Mucosa of descending colon (tissue), 3 donors: ENCODE measurements at regions not wholly inside any gene's neighbourhood (a gene's known extent, or its start where the extent isn't known, plus 50 kb on each side); places are given as distances from the start of the nearest gene placed in this dataset.
"Not testable (repeated sequence)": the region's sequence is repeated elsewhere in the genome, so short reads cannot be mapped to it uniquely, and the experiment has no call there.

Experiments used
- ATAC-seq: fragments of 200-7000 bp; cut with Tn5 transposase; one replicate; pipeline ENCODE4 v1.9.1; 2020; ENCODE audit warnings: mild to moderate bottlenecking, moderate library complexity
- DNase-seq, 3 donors: peaks; one replicate each; pipeline ENCODE4 v3.0.0-alpha.2; 2020
- H3K36me3 ChIP-seq: fragments of 200-600 bp; one replicate; pipeline ENCODE4 v1.8.0; 2021; ENCODE audit warnings: low read depth, mild to moderate bottlenecking
- H3K4me1 ChIP-seq: fragments of 200-600 bp; one replicate; pipeline ENCODE4 v1.8.0; 2021; ENCODE audit warnings: low read depth, mild to moderate bottlenecking
- H3K4me3 ChIP-seq: fragments of 200-600 bp; one replicate; pipeline ENCODE4 v1.8.0; 2021; ENCODE audit warnings: mild to moderate bottlenecking
- H3K9me3 ChIP-seq: fragments of 200-600 bp; one replicate; pipeline ENCODE4 v1.8.0; 2021; ENCODE audit warnings: mild to moderate bottlenecking
- intact Hi-C, 2 donors: fragments of 100-400 bp; cut with DNase I in 1 of 2; cut with micrococcal nuclease in 1 of 2; formaldehyde crosslinking; loops; one replicate each; pipeline versions ENCODE4 v1.11.0 to v1.11.1; 2022; cut with DNase I, micrococcal nuclease
- TF ChIP-seq, protein P1 (sequence below): fragments of 200-600 bp; IDR thresholded peaks from one replicate; pipeline ENCODE4 v1.8.0; 2022; ENCODE audit warnings: antibody characterized with exemption, mild to moderate bottlenecking
- donor health status: DM: no; HTN: no; CAD: no; lungs with moderate emphysema.
- donor health status: DM: no; HTN: no; CAD: no.
- donor health status: DM: no; HTN: yes; CAD: no.

DNA sequence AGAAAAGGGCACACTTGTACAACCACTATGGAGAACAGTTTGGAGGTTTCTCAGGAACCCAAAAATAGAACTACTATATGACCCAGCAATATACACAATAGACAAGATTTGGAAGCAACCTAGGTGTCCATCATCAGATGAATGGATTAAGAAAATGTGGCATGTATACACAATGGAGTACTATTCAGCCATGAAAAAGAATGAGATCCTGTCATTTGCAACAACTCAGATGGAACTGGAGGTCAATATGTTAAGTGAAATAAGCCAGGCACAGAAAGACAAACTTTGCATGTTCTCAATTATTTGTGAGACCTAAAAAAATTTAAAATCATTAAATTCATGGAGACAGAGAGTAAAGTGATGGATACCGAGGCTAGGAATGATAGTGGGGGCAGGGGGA, 118.8 kb downstream of the ZNF467 start:
- Histone ChIP-seq H3K9me3 (peaks cover 8% of the 10 kb centered on the region), H3K4me3 (no peak overlapping the region), H3K36me3 (no peaks in the 10 kb centered on the region), H3K4me1 (no peaks in the 10 kb centered on the region)
- TF ChIP-seq, protein P1, sequence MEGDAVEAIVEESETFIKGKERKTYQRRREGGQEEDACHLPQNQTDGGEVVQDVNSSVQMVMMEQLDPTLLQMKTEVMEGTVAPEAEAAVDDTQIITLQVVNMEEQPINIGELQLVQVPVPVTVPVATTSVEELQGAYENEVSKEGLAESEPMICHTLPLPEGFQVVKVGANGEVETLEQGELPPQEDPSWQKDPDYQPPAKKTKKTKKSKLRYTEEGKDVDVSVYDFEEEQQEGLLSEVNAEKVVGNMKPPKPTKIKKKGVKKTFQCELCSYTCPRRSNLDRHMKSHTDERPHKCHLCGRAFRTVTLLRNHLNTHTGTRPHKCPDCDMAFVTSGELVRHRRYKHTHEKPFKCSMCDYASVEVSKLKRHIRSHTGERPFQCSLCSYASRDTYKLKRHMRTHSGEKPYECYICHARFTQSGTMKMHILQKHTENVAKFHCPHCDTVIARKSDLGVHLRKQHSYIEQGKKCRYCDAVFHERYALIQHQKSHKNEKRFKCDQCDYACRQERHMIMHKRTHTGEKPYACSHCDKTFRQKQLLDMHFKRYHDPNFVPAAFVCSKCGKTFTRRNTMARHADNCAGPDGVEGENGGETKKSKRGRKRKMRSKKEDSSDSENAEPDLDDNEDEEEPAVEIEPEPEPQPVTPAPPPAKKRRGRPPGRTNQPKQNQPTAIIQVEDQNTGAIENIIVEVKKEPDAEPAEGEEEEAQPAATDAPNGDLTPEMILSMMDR, result no peak
- intact Hi-C loops, result no loop called here
- DNase-seq, result no peak
- no peak for ATAC-seq

DNA sequence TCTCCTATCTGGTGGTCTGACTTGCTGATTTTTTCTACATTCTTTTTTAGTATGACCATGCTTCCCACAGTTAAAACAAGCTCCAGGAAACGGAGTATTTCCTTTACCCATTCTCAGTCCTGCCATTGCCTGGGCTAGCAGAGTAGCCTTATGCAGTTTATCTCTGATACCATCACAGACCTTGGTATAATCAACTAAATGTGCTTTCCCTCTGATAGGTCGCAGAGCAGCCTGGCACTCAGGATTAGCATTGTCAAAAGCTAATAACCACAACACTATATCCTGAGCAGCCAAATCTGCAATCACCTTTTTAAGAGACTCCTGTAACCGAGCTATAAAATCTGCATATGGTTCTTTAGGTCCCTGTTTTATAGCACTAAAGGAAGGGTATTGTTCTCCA, 123.2 kb downstream of the ZNF467 start:
- H3K4me1 ChIP-seq, intact Hi-C loops, ATAC-seq, H3K36me3 ChIP-seq, H3K9me3 ChIP-seq, H3K4me3 ChIP-seq, DNase-seq: not testable (repeated sequence)

DNA sequence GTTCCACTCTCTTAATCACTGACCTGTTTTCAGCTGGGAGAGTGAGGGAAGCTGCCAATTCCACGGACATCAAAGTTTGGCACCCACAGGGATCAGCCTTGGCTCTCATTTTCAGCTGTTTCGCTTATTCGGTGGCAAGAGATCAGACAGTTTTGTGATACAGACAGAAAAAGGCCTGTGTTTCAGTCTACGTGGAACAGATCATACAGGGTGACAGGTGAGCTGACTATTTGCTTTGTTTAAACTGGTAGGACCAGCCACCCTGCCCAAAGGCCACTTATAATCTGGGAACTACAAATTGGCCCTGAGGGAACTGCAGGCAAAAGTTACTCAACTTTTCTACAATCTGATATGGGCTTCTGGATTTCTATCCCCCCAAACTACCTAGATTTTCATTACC, 128.6 kb downstream of the ZNF467 start:
- ATAC-seq, result no peak
- TF ChIP-seq, protein P1, result no peak
- Histone ChIP-seq H3K4me1 (no peaks in the 10 kb centered on the region), H3K4me3 (no peak overlapping the region), H3K36me3 (no peaks in the 10 kb centered on the region), H3K9me3 (no peaks in the 10 kb centered on the region)
- DNase-seq, result no peak
- intact Hi-C loops, result no loop called here

DNA sequence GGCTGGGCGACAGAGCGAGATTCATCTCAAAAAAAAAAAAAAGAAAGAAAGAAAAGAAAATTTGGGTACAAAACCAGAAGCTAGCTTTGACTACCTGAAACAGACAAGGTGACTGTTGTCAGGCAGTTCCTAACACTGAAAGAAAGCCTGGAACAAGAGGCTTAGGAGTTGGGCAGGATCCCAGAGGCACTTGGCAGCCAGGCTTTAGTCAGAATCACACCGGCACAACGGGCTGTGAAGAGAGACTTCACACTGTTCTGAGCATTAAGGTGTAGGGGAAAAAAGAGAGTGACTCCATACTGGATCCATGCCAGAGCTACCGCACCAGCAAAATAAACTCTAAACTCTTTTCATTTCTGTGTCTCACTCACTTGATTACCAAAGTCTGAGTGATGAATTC, 130.8 kb downstream of the ZNF467 start:
- TF ChIP-seq, protein P1, result no peak
- Histone ChIP-seq H3K36me3 (no peaks in the 10 kb centered on the region), H3K4me3 (no peak overlapping the region), H3K9me3 (no peaks in the 10 kb centered on the region), H3K4me1 (no peaks in the 10 kb centered on the region)
- DNase-seq, result no peak
- no peak for ATAC-seq
- intact Hi-C loops, result no loop called here

DNA sequence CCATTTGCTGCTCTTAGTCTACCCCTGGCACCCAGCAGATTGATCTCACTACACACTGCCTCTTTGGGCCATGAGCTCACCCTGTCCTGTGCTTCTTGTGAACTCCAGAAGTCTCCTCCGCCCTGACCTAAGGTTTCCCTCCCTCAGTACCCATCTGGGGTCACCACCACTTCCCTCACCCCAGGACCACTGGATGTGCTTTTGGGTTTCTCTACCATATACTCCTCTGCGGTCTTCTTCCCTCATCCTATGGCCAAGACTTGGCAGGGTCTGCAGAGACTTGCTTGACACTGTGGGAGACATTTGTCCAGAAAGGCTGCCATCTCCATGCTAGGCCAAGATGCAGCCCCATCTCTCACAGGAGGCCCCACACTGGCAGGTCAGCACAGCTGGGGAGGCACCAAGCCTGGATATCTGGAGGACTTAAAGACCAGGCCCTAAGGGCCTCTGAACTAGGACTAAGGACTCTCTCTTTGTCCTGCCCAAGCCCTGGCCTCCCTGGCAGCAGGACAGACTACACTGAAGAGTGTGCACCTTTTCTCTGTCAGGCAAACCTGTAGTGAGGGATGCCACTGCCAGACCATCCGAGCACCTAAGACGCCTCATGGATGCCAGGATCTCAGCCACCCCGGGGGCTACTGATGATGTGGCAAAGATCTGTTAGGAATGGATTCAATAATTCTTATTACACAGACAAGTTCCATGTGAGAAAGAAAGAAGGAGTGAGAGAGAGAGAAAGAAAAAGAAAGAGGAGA, 134.6 kb downstream of the ZNF467 start:
- Histone ChIP-seq H3K9me3 (no peaks in the 10 kb centered on the region), H3K4me3 (no peak overlapping the region), H3K4me1 (no peaks in the 10 kb centered on the region), H3K36me3 (no peaks in the 10 kb centered on the region)
- intact Hi-C loops, result no loop called here
- ATAC-seq (no peak), DNase-seq (no peak)
- TF ChIP-seq, protein P1, result no peak

DNA sequence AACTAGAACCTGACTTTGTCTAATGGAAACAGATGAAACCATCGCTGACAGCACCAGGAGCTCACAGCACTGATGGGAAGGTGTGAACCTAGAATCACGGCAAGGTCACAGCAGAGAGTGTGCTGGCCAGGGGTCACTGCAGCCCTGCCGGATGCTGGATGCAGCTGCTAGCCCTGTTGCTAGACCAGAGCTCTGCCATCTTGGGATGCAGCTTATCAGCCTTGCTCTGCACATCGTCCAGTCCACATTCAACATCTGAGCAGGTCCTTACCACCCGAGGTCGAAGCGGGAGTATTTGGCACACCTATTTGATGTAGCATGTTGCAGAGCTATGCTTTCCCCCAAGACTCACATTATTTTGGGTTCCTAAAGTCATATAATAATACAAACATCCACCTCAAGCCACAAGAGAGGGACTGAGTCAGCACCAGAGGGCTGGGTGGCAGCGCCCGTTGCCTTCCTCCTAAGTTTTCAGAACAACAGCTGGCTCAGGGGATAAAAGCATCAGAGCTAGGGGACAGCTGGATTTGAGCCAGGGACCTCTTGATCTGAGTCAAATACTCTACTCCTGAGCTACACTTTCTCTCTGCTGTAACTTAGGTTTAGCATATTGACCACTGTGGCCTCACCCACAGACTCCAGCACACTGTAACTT, 135.3 kb downstream of the ZNF467 start:
- DNase-seq, result no peak
- intact Hi-C loops, result no loop called here

More for the DNA sequence above, 135.3 kb downstream of the ZNF467 start:
- TF ChIP-seq, protein P1, result no peak
- no peak for ATAC-seq
- Histone ChIP-seq H3K4me3 (no peak overlapping the region), H3K36me3 (no peaks in the 10 kb centered on the region), H3K9me3 (no peaks in the 10 kb centered on the region), H3K4me1 (no peaks in the 10 kb centered on the region)
